SHP77 treated with DMSO at 0.1 percent for 48 hours (cell line): ENCODE measurements at regions not wholly inside any gene's neighbourhood (a gene's known extent, or its start where the extent isn't known, plus 50 kb on each side); places are given as distances from the start of the nearest gene placed in this dataset.
"Not testable (repeated sequence)": the region's sequence is repeated elsewhere in the genome, so short reads cannot be mapped to it uniquely, and the experiment has no call there.

Source experiments
- DNase-seq: peaks from one replicate; lab custom pipeline; 2025; lab: John Stamatoyannopoulos, UW

DNA sequence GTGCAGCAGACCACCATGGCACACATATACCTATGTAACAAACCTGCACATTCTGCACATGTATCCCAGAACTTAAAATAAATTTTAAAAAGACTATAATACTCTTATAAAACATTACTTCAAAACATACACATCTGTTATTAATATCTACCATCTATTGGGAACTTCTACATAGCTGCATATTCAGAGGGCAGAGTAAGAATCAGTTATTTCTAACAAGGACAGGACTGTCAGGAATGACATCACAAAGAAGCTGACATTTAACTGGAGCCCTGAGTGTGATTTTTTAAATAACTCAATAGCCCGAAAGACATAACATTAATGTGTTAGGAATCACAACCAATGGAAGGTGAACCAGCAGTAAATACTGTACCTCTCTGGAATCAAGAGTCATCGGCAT, 276.7 kb upstream of the ECI2 start:
- DNase-seq, result no peak

DNA sequence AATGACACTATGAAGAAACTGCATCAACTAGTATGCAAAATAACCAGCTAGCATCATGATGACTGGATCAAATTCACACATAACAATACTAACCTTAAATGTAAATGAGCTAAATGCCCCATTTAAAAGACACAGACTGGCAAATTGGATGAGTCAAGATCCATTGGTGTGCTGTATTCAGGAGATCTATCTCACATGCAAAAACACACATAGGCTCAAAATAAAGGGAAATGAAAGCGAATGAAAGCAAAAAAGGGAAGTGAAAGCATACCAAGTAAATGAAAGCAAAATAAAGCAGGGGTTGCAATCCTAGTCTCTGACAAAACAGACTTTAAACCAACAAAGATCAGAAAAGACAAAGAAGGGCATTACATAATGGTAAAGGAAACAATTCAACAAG, 272.3 kb upstream of the ECI2 start:
- not testable (repeated sequence) for DNase-seq

DNA sequence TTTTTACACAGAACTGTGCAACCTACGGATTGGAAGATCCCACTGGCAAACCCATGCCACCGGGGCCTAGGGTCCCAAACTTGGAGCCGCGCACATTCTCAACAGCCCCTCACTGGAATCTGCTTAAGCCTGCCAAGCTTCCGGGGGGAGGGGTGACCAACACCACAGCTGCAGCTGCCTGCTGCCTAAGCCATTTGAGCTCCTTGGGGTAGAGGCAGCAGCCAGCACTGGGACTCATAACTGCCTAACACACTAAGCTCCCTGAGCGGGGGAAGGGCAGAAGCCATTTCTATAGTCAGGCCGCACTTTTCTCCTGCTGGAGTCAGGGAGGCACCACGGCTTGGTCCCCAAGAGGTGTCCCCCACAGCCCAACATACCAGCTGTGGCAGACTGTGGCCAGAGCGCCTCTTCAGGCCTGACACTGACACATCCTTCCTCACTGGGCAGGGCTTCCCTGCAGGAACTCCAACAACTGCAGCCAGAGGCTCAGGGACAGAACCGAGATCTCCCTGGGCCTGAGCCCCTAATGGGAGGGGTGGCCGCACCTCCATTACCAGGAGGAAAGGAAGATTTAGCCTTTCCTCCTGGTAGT, 270.3 kb upstream of the ECI2 start:
- no peak for DNase-seq

DNA sequence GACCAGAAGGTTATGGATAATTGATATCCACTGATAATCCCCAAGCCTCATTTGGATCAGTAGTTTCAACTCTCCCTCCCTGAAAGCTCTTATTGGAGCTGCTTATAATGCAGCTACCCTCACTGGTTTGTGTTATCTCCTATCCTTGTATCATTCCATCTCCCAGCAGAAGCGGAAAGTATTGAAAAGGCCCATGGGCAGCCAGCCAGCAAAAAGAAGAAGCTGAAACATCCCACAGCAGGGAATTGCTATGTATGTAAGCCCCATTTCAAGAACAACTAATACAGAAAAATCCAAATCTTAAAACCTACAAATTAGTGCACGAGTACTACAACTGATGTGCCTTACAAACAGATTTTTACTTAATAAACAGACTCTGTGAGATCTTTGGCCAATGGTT, 269.0 kb upstream of the ECI2 start:
- DNase-seq, result no peak

- no peak for DNase-seq
Observed at GRCh38 chr6:4403828-4404227, 268.5 kb upstream of the ECI2 start.

- no peak for DNase-seq
Observed at GRCh38 chr6:4403023-4403752, 267.8 kb upstream of the ECI2 start.

DNA sequence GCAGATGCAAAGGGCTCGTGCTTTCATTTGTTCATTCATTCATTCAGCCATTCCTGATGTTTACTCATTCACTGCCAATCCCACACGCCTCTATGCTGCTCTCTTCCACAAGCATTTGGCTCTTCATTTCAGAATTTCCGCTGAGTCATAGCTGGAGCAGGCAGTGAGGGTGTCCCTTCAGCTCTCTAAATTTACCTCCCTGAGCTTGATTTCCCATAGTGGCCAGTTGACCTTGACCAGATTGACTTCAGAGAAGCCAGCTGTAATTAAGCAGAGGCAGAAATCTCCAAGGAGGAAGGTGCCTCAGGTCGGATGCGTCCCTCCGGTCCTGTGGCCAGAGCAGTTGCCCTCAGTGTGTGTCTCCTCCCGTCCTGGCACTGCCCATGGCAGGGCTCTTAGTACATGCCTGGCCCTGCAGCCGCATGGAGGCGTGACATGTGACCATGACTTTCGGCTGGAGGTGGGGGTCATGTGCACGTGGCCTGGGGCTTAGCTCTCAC, 267.2 kb upstream of the ECI2 start:
- peak; percentile 13 for DNase-seq

DNA sequence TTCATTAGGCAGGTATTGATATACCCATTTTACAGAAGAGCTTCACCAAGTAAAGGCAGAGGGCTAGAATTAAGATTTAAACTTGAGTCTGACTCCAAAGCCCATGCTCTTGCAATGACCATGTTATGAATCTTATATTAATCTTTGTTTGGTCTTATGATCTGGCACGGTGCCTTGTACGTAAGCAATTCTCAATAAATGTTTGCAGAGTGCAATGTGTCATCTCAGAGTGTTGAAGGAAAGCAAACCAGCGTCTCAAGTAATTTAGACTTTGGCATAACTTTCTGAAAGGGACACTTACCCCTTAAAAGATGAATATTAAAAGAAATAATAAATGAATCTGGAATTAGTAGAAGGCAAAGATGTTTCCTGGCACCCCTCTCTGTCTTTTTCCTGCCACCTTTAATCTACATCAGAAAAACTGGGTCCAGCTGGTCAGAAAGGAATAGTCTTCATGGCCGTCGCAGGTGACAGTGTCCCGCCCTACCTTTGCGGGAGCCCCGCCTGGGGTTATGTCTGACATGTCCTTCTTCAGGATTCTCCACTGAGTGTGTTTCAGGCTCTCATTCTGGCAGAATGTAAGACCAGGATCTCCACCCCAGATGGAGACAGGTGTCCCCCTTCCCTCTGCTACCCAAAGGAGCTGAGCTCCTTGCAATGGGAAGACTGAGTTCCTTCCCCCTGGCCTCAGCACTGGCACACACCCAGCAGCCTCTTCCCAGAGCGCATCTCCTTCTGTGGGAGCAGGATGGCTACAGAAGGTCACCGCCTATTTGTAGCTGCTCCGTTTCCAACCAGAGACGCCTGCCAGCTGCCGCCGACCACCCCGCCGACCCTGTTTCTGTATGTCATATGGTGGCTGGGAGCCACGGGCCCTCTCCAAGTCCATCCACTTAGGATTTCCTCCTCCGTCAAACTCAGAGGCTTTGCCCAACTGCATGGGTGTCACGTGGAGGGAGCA, 266.3 kb upstream of the ECI2 start:
- DNase-seq, result no peak

DNA sequence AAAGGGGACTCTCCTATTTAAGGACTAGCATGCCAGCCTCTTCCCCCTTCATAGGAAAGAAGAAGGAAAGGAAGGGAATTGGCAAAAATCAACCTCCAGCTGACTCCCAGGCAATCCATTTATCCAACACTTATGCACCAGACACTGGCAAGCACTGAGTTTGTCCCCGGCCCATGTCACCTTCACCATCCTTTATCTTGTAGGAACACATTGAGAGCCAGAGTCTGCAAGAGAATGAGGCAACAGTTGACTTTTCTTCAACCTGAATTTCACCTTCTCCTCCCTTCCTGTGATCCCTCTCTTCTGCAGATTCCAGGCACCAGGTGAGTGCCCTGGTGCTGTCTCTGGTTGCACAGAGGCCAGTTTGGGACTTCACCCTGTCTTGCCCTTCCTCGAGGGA, 264.3 kb upstream of the ECI2 start:
- no peak for DNase-seq

- no peak for DNase-seq
Observed at GRCh38 chr6:4398791-4399190, 263.4 kb upstream of the ECI2 start.

DNA sequence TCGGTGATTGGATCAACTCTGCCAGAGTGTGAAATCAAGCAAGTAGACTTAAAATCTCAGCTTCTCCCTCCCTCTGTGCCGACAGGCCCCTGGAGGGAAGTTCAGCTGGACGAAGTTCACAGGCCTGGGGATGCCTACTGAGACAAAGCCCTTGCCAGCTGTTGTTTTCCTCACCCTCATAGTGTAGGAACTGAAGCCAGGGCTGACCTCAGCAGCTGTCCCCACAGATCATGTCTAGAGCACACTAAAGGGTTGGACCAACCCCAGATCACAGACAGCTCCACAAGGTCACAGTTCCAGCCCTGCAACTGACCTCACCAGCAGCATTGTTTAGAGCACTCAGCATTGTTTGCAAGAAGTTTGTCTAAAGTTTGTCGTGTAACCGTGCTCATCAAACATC, 261.9 kb upstream of the ECI2 start:
- DNase-seq, result no peak

DNA sequence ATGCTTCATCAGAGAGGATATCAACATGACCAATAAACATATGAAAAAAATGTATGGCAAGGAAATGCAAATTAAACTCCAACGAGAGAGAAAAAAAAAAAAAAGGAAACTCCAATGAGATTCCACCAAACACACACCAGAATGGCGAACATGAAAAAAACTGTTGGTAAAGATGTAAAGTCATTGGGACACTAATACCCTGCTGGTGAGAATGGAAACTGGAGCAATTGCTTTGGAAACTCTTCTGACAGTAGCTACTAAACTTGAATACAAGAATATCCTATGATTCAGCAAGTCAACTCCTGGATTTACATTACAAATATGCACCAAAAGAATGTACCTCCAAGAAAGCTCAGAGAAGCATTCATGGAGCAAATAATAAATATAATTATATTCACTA, 260.7 kb upstream of the ECI2 start:
- DNase-seq, result no peak

DNA sequence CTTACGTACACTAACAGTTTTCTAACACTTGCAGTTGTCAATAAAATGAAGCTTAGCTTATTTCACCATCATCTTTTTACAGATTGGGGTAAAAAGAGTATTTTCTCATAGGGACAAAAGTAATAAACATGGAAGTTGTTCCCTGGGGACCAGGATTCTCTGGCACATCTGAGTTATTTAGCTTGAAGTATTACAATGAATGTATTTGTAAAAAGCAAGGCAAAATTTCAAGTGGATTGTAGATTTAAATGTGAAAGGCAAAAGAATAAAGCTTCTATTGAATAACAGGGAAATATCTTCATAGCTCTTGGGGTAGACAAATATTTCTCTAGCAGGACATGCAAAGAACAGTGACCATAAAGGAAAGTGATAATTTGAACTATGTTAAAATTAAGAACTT, 260.0 kb upstream of the ECI2 start:
- no peak for DNase-seq

GRCh38 chr6:4394786-4395185, 259.4 kb upstream of the ECI2 start:
- DNase-seq, result no peak

- no peak for DNase-seq
Observed at GRCh38 chr6:4388675-4389074, 253.3 kb upstream of the ECI2 start.

DNA sequence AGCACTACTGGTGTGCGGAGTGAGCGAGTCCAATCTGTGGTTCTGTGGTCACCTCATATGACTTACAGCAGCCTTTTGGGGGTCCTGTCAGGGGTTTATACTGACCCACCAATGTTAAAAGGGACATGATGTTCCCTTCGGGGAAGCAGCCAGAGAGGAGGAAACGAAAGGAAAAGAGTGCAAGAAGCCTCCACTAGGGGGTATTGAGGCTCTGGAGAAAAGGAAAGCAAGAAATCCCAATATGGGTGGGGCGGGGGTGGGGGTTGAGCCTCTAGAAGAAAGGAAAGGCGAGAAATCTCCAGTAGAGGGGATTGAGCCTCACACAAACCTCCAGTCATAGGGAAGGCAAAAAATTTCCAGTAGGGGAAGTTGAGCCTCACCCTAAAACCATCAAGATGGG, 249.3 kb upstream of the ECI2 start:
- DNase-seq, result no peak

- DNase-seq, result no peak
Observed at GRCh38 chr6:4383910-4384638, 248.7 kb upstream of the ECI2 start.

DNA sequence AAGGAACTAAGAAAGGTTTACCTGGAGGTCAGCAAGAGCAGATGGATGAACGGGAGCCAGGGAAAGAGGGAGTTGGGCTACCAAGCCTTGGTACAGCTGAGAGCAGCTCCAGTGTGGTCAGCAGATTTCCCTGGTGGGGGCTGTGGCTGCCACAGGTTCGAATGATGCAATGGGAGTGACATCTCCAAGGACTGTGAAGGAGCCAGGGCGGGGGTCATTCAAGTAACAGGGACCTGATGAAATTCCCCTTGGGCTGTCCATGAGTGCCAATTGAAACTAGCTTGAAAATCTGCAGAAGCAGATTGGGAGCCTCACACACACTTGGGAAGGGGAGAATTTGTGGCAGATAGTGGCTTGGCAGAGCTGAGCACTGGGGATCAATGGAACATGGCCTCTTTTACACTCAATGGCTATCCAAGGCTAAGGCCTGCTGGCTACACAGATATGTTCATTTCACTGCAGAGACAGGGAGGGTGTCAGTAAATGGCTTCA, 247.0 kb upstream of the ECI2 start:
- DNase-seq, result no peak

DNA sequence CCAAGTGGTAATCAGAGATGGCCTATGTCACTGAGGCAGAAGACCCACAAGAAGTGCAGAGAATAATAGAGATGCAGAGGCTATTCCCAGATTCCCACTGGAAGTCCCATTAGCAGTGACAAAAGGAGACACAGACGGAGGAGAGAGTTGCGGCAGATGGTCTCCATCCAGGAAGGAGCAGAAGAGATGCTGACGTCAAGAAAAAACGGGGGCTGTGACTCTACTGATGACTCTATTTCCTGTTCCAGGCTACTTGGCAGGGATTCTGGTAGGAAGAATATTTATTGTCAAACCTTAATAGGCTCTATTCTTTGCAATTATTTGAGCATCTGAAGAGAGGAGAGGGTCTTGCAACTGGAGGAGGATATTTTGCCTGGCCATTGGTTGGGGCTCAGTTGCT, 246.0 kb upstream of the ECI2 start:
- no peak for DNase-seq

GRCh38 chr6:4380881-4381281, 245.5 kb upstream of the ECI2 start:
- DNase-seq, result no peak

DNA sequence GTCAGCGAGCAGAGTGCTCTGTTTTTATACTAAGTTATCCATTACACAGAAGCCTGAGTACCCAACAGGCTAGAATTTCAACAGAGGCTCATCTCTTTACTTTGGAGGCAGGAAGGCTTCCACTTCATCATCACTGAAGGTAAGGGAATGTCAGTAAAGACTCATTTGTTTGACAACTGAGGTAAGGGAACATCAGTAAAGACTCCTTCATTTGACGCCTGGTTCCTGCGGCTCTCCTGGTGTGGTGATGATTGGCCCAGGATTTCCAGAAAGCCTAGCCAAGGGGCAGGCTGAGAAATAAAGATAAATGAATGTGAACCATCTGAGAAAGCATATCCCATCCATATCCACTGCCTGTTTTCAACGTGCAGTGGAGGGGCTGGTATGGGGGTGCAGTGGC, 244.6 kb upstream of the ECI2 start:
- no peak for DNase-seq
